Frontal cortex (tissue), 3 donors: ENCODE measurements at regions not wholly inside any gene's neighbourhood (a gene's known extent, or its start where the extent isn't known, plus 50 kb on each side); places are given as distances from the start of the nearest gene placed in this dataset.

Source experiments
- DNase-seq, 2 donors: peaks; one replicate each; pipeline ENCODE4 v3.0.0; 2012; ENCODE audit warnings: low spot score in 2 of 2
- FAIRE-seq: peaks from 2 replicates; lab custom pipeline; 2012; peaks lifted over from hg19 to GRCh38; lab: Jason Lieb, UNC
- donor health status: control.
- donor health status: control.
- donor health status: control.

GRCh38 chr9:14522627-14523379 lies 170.4 kb downstream of the ZDHHC21 start:
- DNase-seq (no peak), FAIRE-seq (no peak)

GRCh38 chr9:14520341-14520740 lies 172.9 kb downstream of the ZDHHC21 start:
- DNase-seq (no peak), FAIRE-seq (no peak)

- FAIRE-seq (no peak), DNase-seq (no peak)
Measured at GRCh38 chr9:14517154-14517906, 175.9 kb downstream of the ZDHHC21 start.

GRCh38 chr9:14516656-14517055 lies 176.6 kb downstream of the ZDHHC21 start:
- no peak for DNase-seq
- FAIRE-seq = no peak

GRCh38 chr9:14515571-14516198 lies 177.5 kb downstream of the ZDHHC21 start:
- DNase-seq (no peak), FAIRE-seq (no peak)

- DNase-seq = no peak
- FAIRE-seq = no peak
Measured at GRCh38 chr9:14515049-14515448, 178.2 kb downstream of the ZDHHC21 start.

- FAIRE-seq = peak; percentile 36
- DNase-seq = no peak
Measured at GRCh38 chr9:14512942-14513341, 180.3 kb downstream of the ZDHHC21 start.

GRCh38 chr9:14511452-14511851 lies 181.8 kb downstream of the ZDHHC21 start:
- no peak for DNase-seq
- no peak for FAIRE-seq

- no peak for FAIRE-seq
- DNase-seq = no peak
Measured at GRCh38 chr9:14508884-14509283, 184.3 kb downstream of the ZDHHC21 start.

GRCh38 chr9:14501366-14501765 lies 187.4 kb upstream of the NFIB start:
- no peak for DNase-seq

GRCh38 chr9:14500705-14501104 lies 186.8 kb upstream of the NFIB start:
- DNase-seq (peak in 1 of 2 donors; percentile 10), FAIRE-seq (no peak)

More at GRCh38 chr9:14501366-14501765, 187.4 kb upstream of the NFIB start:
- FAIRE-seq = no peak

- DNase-seq (no peak), FAIRE-seq (no peak)
Measured at GRCh38 chr9:14499976-14500375, 186.0 kb upstream of the NFIB start.

- no peak for DNase-seq
- FAIRE-seq = no peak
Measured at GRCh38 chr9:14498824-14499223, 184.9 kb upstream of the NFIB start.

GRCh38 chr9:14497476-14497875 lies 183.5 kb upstream of the NFIB start:
- FAIRE-seq (no peak), DNase-seq (no peak)

- no peak for FAIRE-seq
- no peak for DNase-seq
Measured at GRCh38 chr9:14488421-14489190, 174.7 kb upstream of the NFIB start.

- FAIRE-seq (no peak), DNase-seq (no peak)
Measured at GRCh38 chr9:14487547-14488185, 173.7 kb upstream of the NFIB start.

- DNase-seq (no peak), FAIRE-seq (no peak)
Measured at GRCh38 chr9:14485366-14485765, 171.4 kb upstream of the NFIB start.

- FAIRE-seq (no peak), DNase-seq (no peak)
Measured at GRCh38 chr9:14482856-14483255, 168.9 kb upstream of the NFIB start.

GRCh38 chr9:14480526-14480925 lies 166.6 kb upstream of the NFIB start:
- FAIRE-seq (no peak), DNase-seq (no peak)

- DNase-seq (no peak), FAIRE-seq (no peak)
Measured at GRCh38 chr9:14479163-14479560, 165.2 kb upstream of the NFIB start.
